HFFc6 (cell line): ENCODE measurements at regions not wholly inside any gene's neighbourhood (a gene's known extent, or its start where the extent isn't known, plus 50 kb on each side); places are given as distances from the start of the nearest gene placed in this dataset.

Experiments used
- DNase-seq: peaks from one replicate; pipeline ENCODE4 v3.0.0-alpha.2; 2018
- H3K27ac Mint-ChIP-seq: 2 replicates; pipeline ENCODE4 v1.8.0; 2020; ENCODE audit warnings: mild to moderate bottlenecking, mixed read lengths
- H3K27me3 Mint-ChIP-seq: 2 replicates; pipeline ENCODE4 v1.8.0; 2021; ENCODE audit warnings: mild to moderate bottlenecking, moderate library complexity, mixed read lengths; ENCODE audit not compliant: insufficient read depth
- H3K36me3 Mint-ChIP-seq: 2 replicates; pipeline ENCODE4 v1.8.0; 2021; ENCODE audit warnings: low read depth, mixed read lengths
- H3K4me1 Mint-ChIP-seq: 2 replicates; pipeline ENCODE4 v1.8.0; 2020; ENCODE audit warnings: low read depth, mixed read lengths
- H3K4me3 Mint-ChIP-seq: 2 replicates; pipeline ENCODE4 v1.8.0; 2020; ENCODE audit warnings: mild to moderate bottlenecking, moderate library complexity, mixed read lengths
- H3K9me3 Mint-ChIP-seq: 2 replicates; pipeline ENCODE4 v1.8.0; 2020; ENCODE audit warnings: mild to moderate bottlenecking, mixed read lengths
- CTCF ChIP-seq: fragments of 200-600 bp; sonication (generic); IDR thresholded peaks from 2 replicates; pipeline ENCODE4 v1.5.0; 2021; ENCODE audit warnings: antibody characterized with exemption, mild to moderate bottlenecking

DNA sequence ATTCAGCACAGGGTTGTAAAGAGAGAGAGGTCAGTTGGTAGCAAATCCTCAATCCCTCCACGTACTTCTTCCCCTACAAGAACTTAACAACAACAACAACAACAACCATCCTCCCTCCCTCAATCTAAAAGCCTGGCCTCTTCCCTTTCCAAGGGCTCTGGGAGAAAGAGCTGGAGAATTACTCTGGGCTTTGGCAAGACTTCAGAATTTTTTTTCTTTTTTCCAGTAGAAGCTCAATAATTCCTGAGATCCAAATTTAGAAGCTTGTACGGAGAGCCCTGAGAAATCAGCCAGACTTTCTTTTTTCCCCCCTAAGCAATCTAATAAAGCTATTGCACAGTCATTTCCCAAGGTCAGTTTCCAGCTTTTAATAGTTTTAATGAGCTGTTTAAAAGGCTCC is 95.8 kb upstream of the CACNA2D3 start:
- no peak overlapping the region for H3K4me3 Mint-ChIP-seq
- H3K9me3 Mint-ChIP-seq: peaks cover 49% of the 10 kb centered on the region
- H3K36me3 Mint-ChIP-seq: peaks cover 7% of the 10 kb centered on the region; the same call in 1 of the 2 replicates
- no peaks in the 10 kb centered on the region; the same call in 1 of the 2 replicates for H3K27me3 Mint-ChIP-seq
- no peak overlapping the region for H3K27ac Mint-ChIP-seq
- no peaks in the 10 kb centered on the region for H3K4me1 Mint-ChIP-seq
- DNase-seq: no peak
- TF ChIP-seq CTCF: no peak

DNA sequence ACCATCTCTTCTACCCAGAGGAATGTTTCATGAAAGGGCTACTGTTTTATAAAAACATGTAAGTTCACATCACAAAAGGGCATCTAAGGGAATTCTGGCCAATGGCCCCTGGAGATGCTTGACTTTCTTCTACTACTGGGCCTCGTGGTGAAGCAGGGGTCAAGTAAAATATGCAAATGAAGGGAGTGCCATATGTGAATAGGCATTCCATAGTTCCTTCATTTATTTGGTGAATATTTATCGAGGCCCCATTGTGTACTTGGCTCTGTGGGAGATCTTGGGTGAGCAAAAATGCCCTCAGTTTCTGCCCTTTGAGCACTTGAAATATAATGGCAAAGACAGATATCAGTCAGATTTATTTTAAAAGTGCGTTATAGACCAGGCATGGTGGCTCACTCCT is 101.3 kb upstream of the CACNA2D3 start:
- H3K27ac Mint-ChIP-seq: no peak overlapping the region
- no peak overlapping the region for H3K4me3 Mint-ChIP-seq
- H3K4me1 Mint-ChIP-seq: no peaks in the 10 kb centered on the region
- H3K27me3 Mint-ChIP-seq: no peaks in the 10 kb centered on the region; the same call in 1 of the 2 replicates
- DNase-seq: no peak
- no peak for TF ChIP-seq CTCF
- peaks cover 31% of the 10 kb centered on the region for H3K9me3 Mint-ChIP-seq
- H3K36me3 Mint-ChIP-seq: peaks cover 7% of the 10 kb centered on the region; the same call in 1 of the 2 replicates

GRCh38 chr3:54020436-54020835 is 101.9 kb upstream of the CACNA2D3 start:
- Mint-ChIP-seq H3K4me3 (no peak overlapping the region), H3K27ac (no peak overlapping the region), H3K36me3 (peaks cover 7% of the 10 kb centered on the region; the same call in 1 of the 2 replicates), H3K27me3 (no peaks in the 10 kb centered on the region; the same call in 1 of the 2 replicates), H3K9me3 (peaks cover 29% of the 10 kb centered on the region), H3K4me1 (no peaks in the 10 kb centered on the region)
- no peak for TF ChIP-seq CTCF
- no peak for DNase-seq

DNA sequence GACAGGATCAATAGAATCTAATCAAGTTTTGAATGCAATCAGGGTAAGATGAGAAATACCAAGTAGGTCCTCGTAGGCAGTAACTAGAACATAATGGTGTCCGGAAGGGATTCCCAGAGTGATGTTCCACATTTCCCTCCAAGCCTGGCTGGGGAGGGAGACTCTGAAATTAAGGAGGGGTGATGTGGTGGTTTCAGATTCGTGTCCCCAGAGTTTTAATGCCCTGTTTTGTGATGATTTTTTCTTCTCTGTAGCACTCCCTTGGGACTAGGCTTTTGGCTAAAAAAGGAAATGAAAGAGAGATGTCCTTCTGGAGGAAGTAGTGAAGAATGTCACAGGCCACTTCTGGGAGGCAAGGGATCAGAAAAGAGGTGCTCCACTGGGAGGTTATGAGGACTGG is 108.3 kb upstream of the CACNA2D3 start:
- H3K27me3 Mint-ChIP-seq: peaks cover 3% of the 10 kb centered on the region; the same call in 1 of the 2 replicates
- no peak overlapping the region for H3K4me3 Mint-ChIP-seq
- H3K36me3 Mint-ChIP-seq: no peaks in the 10 kb centered on the region
- no peaks in the 10 kb centered on the region for H3K4me1 Mint-ChIP-seq
- H3K9me3 Mint-ChIP-seq: peaks cover 36% of the 10 kb centered on the region
- no peak for TF ChIP-seq CTCF
- H3K27ac Mint-ChIP-seq: no peak overlapping the region
- DNase-seq: no peak

DNA sequence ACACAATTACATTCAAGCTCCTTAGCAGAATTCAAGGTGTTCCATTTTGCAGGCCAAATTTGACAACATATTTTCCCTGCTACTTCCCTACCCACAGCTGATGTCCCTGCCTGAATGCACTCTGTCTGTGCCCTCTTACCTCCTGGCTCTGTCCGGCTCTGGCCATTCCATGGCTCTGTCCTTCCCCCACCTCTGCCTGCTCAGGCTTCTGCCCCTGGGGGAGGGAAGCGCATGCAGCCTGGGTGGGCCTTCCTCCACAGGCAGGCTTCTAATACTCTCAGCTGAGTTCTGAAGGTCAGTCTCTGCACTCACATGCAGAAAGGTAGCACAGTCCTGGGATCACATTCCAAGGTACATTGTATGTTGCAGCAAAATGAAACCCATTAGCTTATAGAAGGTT is 113.6 kb upstream of the CACNA2D3 start:
- H3K27ac Mint-ChIP-seq: no peak overlapping the region
- no peak for TF ChIP-seq CTCF
- H3K27me3 Mint-ChIP-seq: no peaks in the 10 kb centered on the region
- H3K9me3 Mint-ChIP-seq: peaks cover 28% of the 10 kb centered on the region
- H3K36me3 Mint-ChIP-seq: no peaks in the 10 kb centered on the region
- H3K4me1 Mint-ChIP-seq: no peaks in the 10 kb centered on the region
- H3K4me3 Mint-ChIP-seq: no peak overlapping the region
- no peak for DNase-seq

DNA sequence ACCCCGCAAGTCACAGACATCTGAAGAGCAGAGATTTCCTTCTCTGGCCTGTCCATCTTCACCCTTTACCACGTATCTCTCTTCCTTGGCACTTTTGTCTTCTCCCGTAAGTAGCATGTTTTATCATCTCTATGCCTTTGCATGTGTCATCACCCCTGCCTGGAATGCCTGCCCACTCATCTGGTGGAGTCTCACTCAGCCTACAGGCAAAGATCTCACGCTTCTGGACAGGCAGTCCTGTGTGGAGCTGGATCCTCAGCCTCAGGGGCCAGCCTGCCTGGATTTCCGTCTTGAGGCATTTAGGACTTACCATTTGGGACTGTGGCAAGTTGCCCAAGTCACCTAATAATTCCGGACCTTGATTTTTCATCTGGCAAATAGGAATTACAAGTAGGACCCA is 114.3 kb upstream of the CACNA2D3 start:
- Mint-ChIP-seq H3K36me3 (no peaks in the 10 kb centered on the region), H3K4me1 (no peaks in the 10 kb centered on the region)

More for the DNA sequence above, 114.3 kb upstream of the CACNA2D3 start:
- no peak for TF ChIP-seq CTCF
- no peaks in the 10 kb centered on the region for H3K27me3 Mint-ChIP-seq
- H3K4me3 Mint-ChIP-seq: no peak overlapping the region
- peaks cover 22% of the 10 kb centered on the region for H3K9me3 Mint-ChIP-seq
- no peak for DNase-seq
- H3K27ac Mint-ChIP-seq: no peak overlapping the region
